ENCODE measurements at regions not wholly inside any gene's neighbourhood (a gene's known extent, or its start where the extent isn't known, plus 50 kb on each side); places are given as distances from the start of the nearest gene placed in this dataset.

- TF ChIP-seq CTCF (IDR thresholded peaks at IDR 0.05) (no peak), POLR2A (IDR thresholded peaks at IDR 0.05) (no peak), POLR2AphosphoS5 (IDR thresholded peaks at IDR 0.05) (no peak), EP300 (IDR thresholded peaks at IDR 0.05) (no peak)
These were observed 54.4 kb upstream of the HMGA2 start for GRCh38 chr12:65769880-65770279.
